ENCODE measurements at regions not wholly inside any gene's neighbourhood (a gene's known extent, or its start where the extent isn't known, plus 50 kb on each side); places are given as distances from the start of the nearest gene placed in this dataset.

- ATAC-seq (ENCODE audit: insufficient number of reproducible peaks, low FRiP score, low read depth) (no peak), DNase-seq (ENCODE audit: low spot score) (no peak)
- no peak overlapping the region for H3K27ac ChIP-seq
- TF ChIP-seq CTCF (IDR thresholded peaks at IDR 0.05), result no peak
- no peaks in the 10 kb centered on the region for H3K36me3 ChIP-seq
- no peaks in the 10 kb centered on the region for H3K9me3 ChIP-seq
- no peaks in the 10 kb centered on the region for H3K4me1 ChIP-seq (ENCODE audit: control insufficient read depth in 1 of 2, low read depth in 2 of 2)
- no peaks in the 10 kb centered on the region for H3K27me3 ChIP-seq (replicated peaks; ENCODE audit: insufficient read depth)
- H3K4me3 ChIP-seq, result no peak overlapping the region
Measured at GRCh38 chr2:126803434-126803775, 95.3 kb upstream of the TEX51 start.

- DNase-seq (ENCODE audit: low spot score), result no peak
- ATAC-seq (ENCODE audit: insufficient number of reproducible peaks, low FRiP score, low read depth), result no peak
- no peak overlapping the region for H3K4me3 ChIP-seq
- no peaks in the 10 kb centered on the region for H3K27me3 ChIP-seq (replicated peaks; ENCODE audit: insufficient read depth)
- no peak overlapping the region for H3K27ac ChIP-seq
- H3K4me1 ChIP-seq (ENCODE audit: control insufficient read depth in 1 of 2, low read depth in 2 of 2), result no peaks in the 10 kb centered on the region
- TF ChIP-seq CTCF (IDR thresholded peaks at IDR 0.05), result no peak
- H3K9me3 ChIP-seq, result no peaks in the 10 kb centered on the region
- H3K36me3 ChIP-seq, result no peaks in the 10 kb centered on the region
Measured at GRCh38 chr2:126804347-126804746, 94.3 kb upstream of the TEX51 start.

GRCh38 chr2:126808929-126809328, 89.8 kb upstream of the TEX51 start:
- H3K9me3 ChIP-seq, result no peaks in the 10 kb centered on the region
- no peaks in the 10 kb centered on the region for H3K4me1 ChIP-seq (ENCODE audit: control insufficient read depth in 1 of 2, low read depth in 2 of 2)
- no peak overlapping the region for H3K27ac ChIP-seq
- ATAC-seq (ENCODE audit: insufficient number of reproducible peaks, low FRiP score, low read depth) (no peak), DNase-seq (ENCODE audit: low spot score) (no peak)
- no peak overlapping the region for H3K4me3 ChIP-seq
- H3K27me3 ChIP-seq (replicated peaks; ENCODE audit: insufficient read depth), result no peaks in the 10 kb centered on the region
- no peaks in the 10 kb centered on the region for H3K36me3 ChIP-seq
- no peak for TF ChIP-seq CTCF (IDR thresholded peaks at IDR 0.05)

GRCh38 chr2:126809340-126809739, 89.3 kb upstream of the TEX51 start:
- DNase-seq (ENCODE audit: low spot score) (no peak), ATAC-seq (ENCODE audit: insufficient number of reproducible peaks, low FRiP score, low read depth) (no peak)
- Histone ChIP-seq H3K4me1 (ENCODE audit: control insufficient read depth in 1 of 2, low read depth in 2 of 2) (no peaks in the 10 kb centered on the region), H3K4me3 (no peak overlapping the region), H3K27ac (no peak overlapping the region), H3K9me3 (no peaks in the 10 kb centered on the region), H3K36me3 (no peaks in the 10 kb centered on the region), H3K27me3 (replicated peaks; ENCODE audit: insufficient read depth) (no peaks in the 10 kb centered on the region)
- TF ChIP-seq CTCF (IDR thresholded peaks at IDR 0.05), result no peak

GRCh38 chr2:126810001-126810400, 88.7 kb upstream of the TEX51 start:
- Histone ChIP-seq H3K4me3 (no peak overlapping the region), H3K9me3 (no peaks in the 10 kb centered on the region)
- no peak for ATAC-seq (ENCODE audit: insufficient number of reproducible peaks, low FRiP score, low read depth)

More at GRCh38 chr2:126810001-126810400, 88.7 kb upstream of the TEX51 start:
- Histone ChIP-seq H3K27ac (no peak overlapping the region), H3K27me3 (replicated peaks; ENCODE audit: insufficient read depth) (no peaks in the 10 kb centered on the region), H3K4me1 (ENCODE audit: control insufficient read depth in 1 of 2, low read depth in 2 of 2) (no peaks in the 10 kb centered on the region), H3K36me3 (no peaks in the 10 kb centered on the region)
- TF ChIP-seq CTCF (IDR thresholded peaks at IDR 0.05), result no peak
- DNase-seq (ENCODE audit: low spot score), result no peak
